ENCODE measurements at regions not wholly inside any gene's neighbourhood (a gene's known extent, or its start where the extent isn't known, plus 50 kb on each side); places are given as distances from the start of the nearest gene placed in this dataset.
"Not testable (repeated sequence)": the region's sequence is repeated elsewhere in the genome, so short reads cannot be mapped to it uniquely, and the experiment has no call there.

- no peak for DNase-seq
Measured at GRCh38 chr4:89491761-89492160, 184.2 kb upstream of the GPRIN3 start.

GRCh38 chr4:89489921-89490431 lies 182.4 kb upstream of the GPRIN3 start:
- not testable (repeated sequence) for DNase-seq

- DNase-seq: no peak
Measured at GRCh38 chr4:89489338-89489771, 181.8 kb upstream of the GPRIN3 start.

GRCh38 chr4:89488736-89489135 lies 181.1 kb upstream of the GPRIN3 start:
- DNase-seq: no peak

- DNase-seq: no peak
Measured at GRCh38 chr4:89486673-89487072, 179.1 kb upstream of the GPRIN3 start.

- no peak for DNase-seq
Measured at GRCh38 chr4:89486042-89486441, 178.4 kb upstream of the GPRIN3 start.

- DNase-seq: no peak
Measured at GRCh38 chr4:89483833-89484232, 176.2 kb upstream of the GPRIN3 start.

- no peak for DNase-seq
Measured at GRCh38 chr4:89482926-89483595, 175.5 kb upstream of the GPRIN3 start.

GRCh38 chr4:89482251-89482650 lies 174.7 kb upstream of the GPRIN3 start:
- DNase-seq: no peak

- DNase-seq: no peak
Measured at GRCh38 chr4:89469930-89470375, 162.4 kb upstream of the GPRIN3 start.

- DNase-seq: no peak
Measured at GRCh38 chr4:89469516-89469915, 161.9 kb upstream of the GPRIN3 start.

GRCh38 chr4:89468602-89469001 lies 161.0 kb upstream of the GPRIN3 start:
- DNase-seq: no peak

- DNase-seq: no peak
Measured at GRCh38 chr4:89463341-89463740, 155.7 kb upstream of the GPRIN3 start.

- DNase-seq: no peak
Measured at GRCh38 chr4:89447543-89447942, 139.9 kb upstream of the GPRIN3 start.

GRCh38 chr4:89446193-89446592 lies 138.6 kb upstream of the GPRIN3 start:
- DNase-seq: no peak

- no peak for DNase-seq
Measured at GRCh38 chr4:89439533-89439932, 131.9 kb upstream of the GPRIN3 start.

GRCh38 chr4:89438102-89438831 lies 130.7 kb upstream of the GPRIN3 start:
- DNase-seq: no peak

- peak; percentile 1 for DNase-seq
Measured at GRCh38 chr4:89434364-89434988, 126.9 kb upstream of the GPRIN3 start.

- no peak for DNase-seq
Measured at GRCh38 chr4:89427782-89428181, 120.2 kb upstream of the GPRIN3 start.

- DNase-seq: no peak
Measured at GRCh38 chr4:89425023-89425422, 117.4 kb upstream of the GPRIN3 start.

- DNase-seq: no peak
Measured at GRCh38 chr4:89422441-89422990, 114.9 kb upstream of the GPRIN3 start.

- no peak for DNase-seq
Measured at GRCh38 chr4:89420507-89420906, 112.9 kb upstream of the GPRIN3 start.

GRCh38 chr4:89419111-89419695 lies 111.6 kb upstream of the GPRIN3 start:
- DNase-seq: no peak

All from DMS79 (cell line).